Prostate gland (tissue), 2 donors: ENCODE measurements at regions not wholly inside any gene's neighbourhood (a gene's known extent, or its start where the extent isn't known, plus 50 kb on each side); places are given as distances from the start of the nearest gene placed in this dataset.

Experiments
- POLR2A ChIP-seq: fragments of 450-650 bp; IDR thresholded peaks from one replicate; pipeline ENCODE4 v1.6.1; 2016; ENCODE audit warnings: antibody characterized with exemption, mild to moderate bottlenecking
- POLR2AphosphoS5 ChIP-seq: sonication (generic); formaldehyde crosslinking; IDR thresholded peaks from one replicate; pipeline ENCODE4 v1.6.1; 2017; ENCODE audit warnings: antibody characterized with exemption
- TF ChIP-seq, protein P1 (sequence below), 4 experiments: fragments of 200-600 bp in 2 of 4; fragments of 450-650 bp in 2 of 4; sonication (generic) in 2 of 4; IDR thresholded peaks; 1 replicate in 3 of 4; 2 replicates in 1 of 4; pipeline ENCODE4 v1.5.1; 2016 to 2019; ENCODE audit warnings: antibody characterized with exemption in 4 of 4, mild to moderate bottlenecking in 2 of 4, moderate library complexity in 2 of 4

DNA sequence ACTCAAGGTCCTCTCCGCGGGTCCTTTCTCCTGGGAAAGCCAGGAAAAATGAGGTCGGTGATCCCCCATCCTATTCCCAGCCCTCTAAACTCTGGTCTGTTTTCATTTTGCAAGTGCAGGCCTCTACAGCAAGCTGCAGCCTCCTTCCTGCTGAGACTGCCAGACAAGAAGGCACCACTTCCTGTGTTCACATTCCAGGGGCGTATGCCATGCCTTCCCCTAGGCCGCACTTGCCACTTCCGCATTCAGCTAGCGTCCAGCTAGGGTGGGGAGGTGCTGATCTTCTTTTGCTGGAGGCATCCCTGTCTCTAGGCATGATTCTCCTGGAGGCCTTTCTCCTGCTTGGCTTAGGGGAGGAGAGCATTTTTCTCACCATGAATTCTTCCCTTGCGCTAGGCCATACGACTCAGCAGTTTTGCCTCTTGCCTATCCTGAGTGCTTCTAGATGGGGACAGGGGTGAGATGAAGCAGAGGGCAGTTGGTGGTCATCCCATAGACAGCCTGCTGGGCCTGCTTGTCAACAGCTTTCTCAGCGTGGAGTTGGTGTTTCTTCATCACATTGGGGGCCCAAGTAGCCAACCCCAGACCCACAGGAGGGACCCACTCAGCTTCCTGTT is 328.9 kb downstream of the RPS24 start:
- TF ChIP-seq, protein P1, sequence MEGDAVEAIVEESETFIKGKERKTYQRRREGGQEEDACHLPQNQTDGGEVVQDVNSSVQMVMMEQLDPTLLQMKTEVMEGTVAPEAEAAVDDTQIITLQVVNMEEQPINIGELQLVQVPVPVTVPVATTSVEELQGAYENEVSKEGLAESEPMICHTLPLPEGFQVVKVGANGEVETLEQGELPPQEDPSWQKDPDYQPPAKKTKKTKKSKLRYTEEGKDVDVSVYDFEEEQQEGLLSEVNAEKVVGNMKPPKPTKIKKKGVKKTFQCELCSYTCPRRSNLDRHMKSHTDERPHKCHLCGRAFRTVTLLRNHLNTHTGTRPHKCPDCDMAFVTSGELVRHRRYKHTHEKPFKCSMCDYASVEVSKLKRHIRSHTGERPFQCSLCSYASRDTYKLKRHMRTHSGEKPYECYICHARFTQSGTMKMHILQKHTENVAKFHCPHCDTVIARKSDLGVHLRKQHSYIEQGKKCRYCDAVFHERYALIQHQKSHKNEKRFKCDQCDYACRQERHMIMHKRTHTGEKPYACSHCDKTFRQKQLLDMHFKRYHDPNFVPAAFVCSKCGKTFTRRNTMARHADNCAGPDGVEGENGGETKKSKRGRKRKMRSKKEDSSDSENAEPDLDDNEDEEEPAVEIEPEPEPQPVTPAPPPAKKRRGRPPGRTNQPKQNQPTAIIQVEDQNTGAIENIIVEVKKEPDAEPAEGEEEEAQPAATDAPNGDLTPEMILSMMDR (IDR thresholded peaks at IDR 0.05): no peak
- no peak for TF ChIP-seq POLR2A
- TF ChIP-seq POLR2AphosphoS5: no peak
